OCI-LY3 (cell line): ENCODE measurements at regions not wholly inside any gene's neighbourhood (a gene's known extent, or its start where the extent isn't known, plus 50 kb on each side); places are given as distances from the start of the nearest gene placed in this dataset.

Experiments
- CTCF ChIP-seq: fragments of 200-600, 300-600 bp; sonication (generic); IDR thresholded peaks from 2 replicates; pipeline ENCODE4 v1.5.1; 2014; ENCODE audit warnings: antibody characterized with exemption, low read length, low read depth
- EZH2phosphoT487 ChIP-seq: fragments of 200-600 bp; shearing (Covaris generic); IDR thresholded peaks from 2 replicates; pipeline ENCODE4 v1.6.1; 2018; ENCODE audit warnings: antibody characterized with exemption, mixed run types, low read depth

DNA sequence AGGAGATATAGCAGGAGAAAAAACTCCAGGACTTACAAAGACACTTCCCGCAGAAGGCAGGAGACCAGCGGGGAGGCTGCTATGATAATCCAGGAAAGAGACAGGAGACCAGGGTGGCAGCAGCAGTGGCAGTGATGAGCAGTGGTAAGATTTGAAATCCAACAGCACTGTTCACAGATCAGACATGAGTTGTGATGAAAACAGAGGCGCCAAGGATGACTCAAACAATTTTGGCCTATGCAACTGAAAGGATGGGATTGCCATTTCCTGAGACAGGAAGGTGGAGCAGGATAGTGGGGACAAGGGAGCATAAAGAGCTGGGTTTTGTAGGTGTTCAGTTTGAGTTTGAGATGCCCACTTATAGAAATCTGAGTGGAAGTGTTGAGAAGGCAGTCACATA is 108.6 kb upstream of the DYRK2 start:
- TF ChIP-seq CTCF (no peak), EZH2phosphoT487 (no peak)
